HepG2 (cell line): ENCODE measurements at regions not wholly inside any gene's neighbourhood (a gene's known extent, or its start where the extent isn't known, plus 50 kb on each side); places are given as distances from the start of the nearest gene placed in this dataset.

Experiments
- ATAC-seq: fragments of 200-7000 bp; cut with Tn5 transposase; 3 replicates; pipeline ENCODE4 v1.9.1; 2020; ENCODE audit warnings: mild to moderate bottlenecking, moderate library complexity
- BruUV-seq: library from RNA; stranded (reverse); fragments of 400-500 nt; replicated peaks from 2 replicates; lab custom pipeline; 2021; lab: Mats Ljungman, UMichigan
- CTCF ChIA-PET: fragments of 300-600 bp; formaldehyde crosslinking; extraction: SDS; loops from one replicate; lab custom pipeline; 2021; ENCODE audit warnings: low total read pairs, inconsistent platforms, low intra/inter-chr PET ratio; lab: Yijun Ruan, JAX
- POLR2A ChIA-PET: fragments of 350-600 bp; sonication (Branson Sonifier 250); formaldehyde crosslinking; loops from one replicate; lab custom pipeline; 2020; ENCODE audit warnings: antibody characterized with exemption, inconsistent platforms; lab: Yijun Ruan, JAX
- DNase-seq: peaks from one replicate; pipeline ENCODE4 v3.0.0-alpha.2; 2015; ENCODE audit warnings: low spot score
- FAIRE-seq: peaks from 3 replicates; lab custom pipeline; 2011; peaks lifted over from hg19 to GRCh38; lab: Jason Lieb, UNC
- H2AFZ ChIP-seq: one replicate; pipeline ENCODE4 v1.6.1; 2011; ENCODE audit warnings: low read length, inconsistent platforms
- H3K27ac ChIP-seq: fragments of 300-600 bp; 3 replicates; pipeline ENCODE4 v1.8.0; 2011; ENCODE audit warnings: mixed run types, mild to moderate bottlenecking, mixed read lengths, low read length, inconsistent platforms; ENCODE audit not compliant: insufficient read depth; ENCODE audit errors: extremely low read length
- H3K27me3 ChIP-seq, 2 experiments: fragments of 200-600 bp in 1 of 2; 2 replicates in 1 of 2; 3 replicates in 1 of 2; pipeline versions ENCODE4 v1.6.0 to v1.8.0; 2011; ENCODE audit warnings: low read length in 2 of 2, mild to moderate bottlenecking in 2 of 2, moderate library complexity in 2 of 2, inconsistent platforms in 1 of 2; ENCODE audit not compliant: insufficient read depth in 2 of 2, control insufficient read depth in 1 of 2
- H3K36me3 ChIP-seq, 2 experiments: fragments of 200-600 bp in 1 of 2; replicated peaks in 1 of 2; 2 replicates in 1 of 2; 3 replicates in 1 of 2; pipeline versions ENCODE4 v1.5.1 to v1.8.0; 2011; ENCODE audit warnings: low read length in 2 of 2, inconsistent platforms in 1 of 2; ENCODE audit not compliant: insufficient read depth in 2 of 2, control insufficient read depth in 1 of 2
- H3K4me1 ChIP-seq: 2 replicates; pipeline ENCODE4 v1.5.1; 2012; ENCODE audit warnings: low read length, inconsistent platforms; ENCODE audit not compliant: insufficient read depth
- H3K4me2 ChIP-seq: 2 replicates; pipeline ENCODE4 v1.6.0; 2011; ENCODE audit warnings: low read depth, low read length, inconsistent platforms
- H3K4me3 ChIP-seq, 3 experiments: fragments of 200-600 bp in 1 of 3; sonication (generic), shearing (Covaris generic) in 1 of 3; replicated peaks in 1 of 3; 2 replicates each; pipeline ENCODE4 v1.5.1; 2011 to 2016; ENCODE audit warnings: low read length in 3 of 3, inconsistent platforms in 2 of 3, low read depth in 2 of 3, mild to moderate bottlenecking in 2 of 3, control low read depth in 1 of 3, mixed read lengths in 1 of 3; ENCODE audit not compliant: insufficient read depth in 1 of 3
- H3K79me2 ChIP-seq: one replicate; pipeline ENCODE4 v1.6.1; 2011; ENCODE audit warnings: low read length, inconsistent platforms; ENCODE audit not compliant: insufficient read depth
- H3K9ac ChIP-seq: 2 replicates; pipeline ENCODE4 v1.6.0; 2011; ENCODE audit warnings: mild to moderate bottlenecking, low read depth, low read length, inconsistent platforms; ENCODE audit not compliant: insufficient read depth
- H3K9me3 ChIP-seq: 2 replicates; pipeline ENCODE4 v1.5.1; 2012; ENCODE audit warnings: mild to moderate bottlenecking, low read length
- H4K20me1 ChIP-seq: 2 replicates; pipeline ENCODE4 v1.6.0; 2011; ENCODE audit warnings: inconsistent platforms, mild to moderate bottlenecking, low read length, moderate library complexity; ENCODE audit not compliant: insufficient read depth
- CEBPB ChIP-seq: IDR thresholded peaks from 2 replicates; pipeline ENCODE4 v1.6.1; 2011; ENCODE audit warnings: low read depth, low read length, improper control_type of control experiment, borderline replicate concordance
- GABPA ChIP-seq, 2 experiments: IDR thresholded peaks; 2 replicates each; pipeline ENCODE4 v1.6.1; 2011 to 2016; ENCODE audit warnings: low read depth in 2 of 2, low read length in 1 of 2, missing biosample characterization in 1 of 2, missing genetic modification characterization in 1 of 2
- ZNF674 ChIP-seq: sonication (generic); formaldehyde crosslinking; IDR thresholded peaks from 2 replicates; pipeline ENCODE4 v1.5.0; 2020; ENCODE audit warnings: low read depth, mild to moderate bottlenecking, missing genetic modification reagents
- ZSCAN31 ChIP-seq: sonication (generic); formaldehyde crosslinking; IDR thresholded peaks from 2 replicates; pipeline ENCODE4 v1.5.0; 2020; ENCODE audit warnings: low read depth, mild to moderate bottlenecking, missing genetic modification reagents
- WGBS: methylation state at CpG from one replicate; pipeline ENCODE4 v1.1.6; 2017; ENCODE audit warnings: low lambda C conversion rate; 5-methylcytosine and 5-hydroxymethylcytosine counted together
- in situ Hi-C: cut with HindIII; loops from 2 replicates; pipeline ENCODE4 v1.10.0; 2017; ENCODE audit warnings: low pct_unique_long_range_greater_than_20kb; ENCODE audit not compliant: extremely low pct_ligation_motif_present
- intact Hi-C: fragments of 100-400 bp; cut with micrococcal nuclease; formaldehyde crosslinking; loops from one replicate; pipeline ENCODE4 v1.10.0; 2022; ENCODE audit not compliant: unreplicated experiment

- 38% methylated on average over 6 of the region's 6 CpGs for WGBS
- intact Hi-C loops = no loop called here
- in situ Hi-C loops = no loop called here
- no peak overlapping the region for H3K9ac ChIP-seq
- H4K20me1 ChIP-seq = no peaks in the 10 kb centered on the region
- H3K9me3 ChIP-seq = no peaks in the 10 kb centered on the region
- H3K4me3 ChIP-seq = no peak overlapping the region
- H3K36me3 ChIP-seq = no peaks in the 10 kb centered on the region
- H2AFZ ChIP-seq = no peak overlapping the region
- no peak for ATAC-seq
- peak; percentile 8; the same call in 1 of the 2 replicates for TF ChIP-seq CEBPB
- no peak for TF ChIP-seq GABPA (IDR thresholded peaks at IDR 0.05; ENCODE audit: low read depth, low read length)
- no peak for TF ChIP-seq GABPA (CRISPR knock-in tag; IDR thresholded peaks at IDR 0.05; ENCODE audit: low read depth)
- DNase-seq = no peak
- no peaks in the 10 kb centered on the region for H3K27me3 ChIP-seq
- ChIA-PET POLR2A (no interaction called here), CTCF (no interaction called here)
- H3K4me2 ChIP-seq = no peak overlapping the region
- no peaks in the 10 kb centered on the region for H3K79me2 ChIP-seq
- BruUV-seq = no TSS peak
- no peak for FAIRE-seq
- H3K4me1 ChIP-seq = peaks cover 10% of the 10 kb centered on the region; the same call in 1 of the 2 replicates
- no peak overlapping the region for H3K27ac ChIP-seq
These were observed 192.2 kb downstream of the HSD17B3 start for GRCh38 chr9:96109680-96110351.

GRCh38 chr9:96108691-96109380 is 193.1 kb downstream of the HSD17B3 start:
- DNase-seq (no peak), FAIRE-seq (no peak), ATAC-seq (no peak)
- Histone ChIP-seq H3K4me2 (no peak overlapping the region), H4K20me1 (no peaks in the 10 kb centered on the region), H3K9ac (no peak overlapping the region), H3K4me3 (no peak overlapping the region), H3K36me3 (no peaks in the 10 kb centered on the region), H3K27me3 (no peaks in the 10 kb centered on the region), H3K27ac (no peak overlapping the region), H3K4me1 (peaks cover 10% of the 10 kb centered on the region; the same call in 1 of the 2 replicates), H2AFZ (no peak overlapping the region), H3K79me2 (no peaks in the 10 kb centered on the region), H3K9me3 (no peaks in the 10 kb centered on the region)
- in situ Hi-C loops (no loop called here), intact Hi-C loops (no loop called here)
- WGBS = 68% methylated on average over 8 of the region's 8 CpGs
- ChIA-PET CTCF (no interaction called here), POLR2A (no interaction called here)
- BruUV-seq = no TSS peak
- TF ChIP-seq ZSCAN31 (CRISPR knock-in tag) (no peak), ZNF674 (CRISPR knock-in tag) (no peak), CEBPB (0 out of 2 replicates have a peak, but pooled peaks have one; percentile 1)
